GM21737 (cell line): ENCODE measurements at regions not wholly inside any gene's neighbourhood (a gene's known extent, or its start where the extent isn't known, plus 50 kb on each side); places are given as distances from the start of the nearest gene placed in this dataset.
"Not testable (repeated sequence)": the region's sequence is repeated elsewhere in the genome, so short reads cannot be mapped to it uniquely, and the experiment has no call there.

Source experiments
- ATAC-seq: cut with Tn5 transposase; IDR thresholded peaks from one replicate; pipeline ENCODE4 v1.9.1; 2021; ENCODE audit warnings: mild to moderate bottlenecking, moderate library complexity; ENCODE audit not compliant: unreplicated experiment

- ATAC-seq, result no peak
Observed at GRCh38 chr6:145544514-145544913, 190.8 kb downstream of the EPM2A start.

- no peak for ATAC-seq
Observed at GRCh38 chr6:145546265-145546664, 189.1 kb downstream of the EPM2A start.

GRCh38 chr6:145547594-145548335 lies 187.6 kb downstream of the EPM2A start:
- no peak for ATAC-seq

GRCh38 chr6:145548933-145549648 lies 186.2 kb downstream of the EPM2A start:
- no peak for ATAC-seq

GRCh38 chr6:145551164-145551563 lies 184.2 kb downstream of the EPM2A start:
- ATAC-seq, result no peak

GRCh38 chr6:145555084-145555483 lies 180.2 kb downstream of the EPM2A start:
- no peak for ATAC-seq

GRCh38 chr6:145557474-145557873 lies 177.8 kb downstream of the EPM2A start:
- no peak for ATAC-seq

GRCh38 chr6:145559836-145560235 lies 175.5 kb downstream of the EPM2A start:
- ATAC-seq, result no peak

GRCh38 chr6:145561095-145562072 lies 173.9 kb downstream of the EPM2A start:
- ATAC-seq, result no peak

GRCh38 chr6:145562771-145563615 lies 172.3 kb downstream of the EPM2A start:
- no peak for ATAC-seq

- no peak for ATAC-seq
Observed at GRCh38 chr6:145564553-145564952, 170.8 kb downstream of the EPM2A start.

- ATAC-seq, result no peak
Observed at GRCh38 chr6:145567684-145568252, 167.6 kb downstream of the EPM2A start.

GRCh38 chr6:145569140-145569539 lies 166.2 kb downstream of the EPM2A start:
- no peak for ATAC-seq

- not testable (repeated sequence) for ATAC-seq
Observed at GRCh38 chr6:145570336-145570735, 165.0 kb downstream of the EPM2A start.

- not testable (repeated sequence) for ATAC-seq
Observed at GRCh38 chr6:145574269-145574668, 161.1 kb downstream of the EPM2A start.
